ENCODE measurements at regions not wholly inside any gene's neighbourhood (a gene's known extent, or its start where the extent isn't known, plus 50 kb on each side); places are given as distances from the start of the nearest gene placed in this dataset.

- TF ChIP-seq POLR2A (IDR thresholded peaks at IDR 0.05) = no peak
- TF ChIP-seq, protein P1, sequence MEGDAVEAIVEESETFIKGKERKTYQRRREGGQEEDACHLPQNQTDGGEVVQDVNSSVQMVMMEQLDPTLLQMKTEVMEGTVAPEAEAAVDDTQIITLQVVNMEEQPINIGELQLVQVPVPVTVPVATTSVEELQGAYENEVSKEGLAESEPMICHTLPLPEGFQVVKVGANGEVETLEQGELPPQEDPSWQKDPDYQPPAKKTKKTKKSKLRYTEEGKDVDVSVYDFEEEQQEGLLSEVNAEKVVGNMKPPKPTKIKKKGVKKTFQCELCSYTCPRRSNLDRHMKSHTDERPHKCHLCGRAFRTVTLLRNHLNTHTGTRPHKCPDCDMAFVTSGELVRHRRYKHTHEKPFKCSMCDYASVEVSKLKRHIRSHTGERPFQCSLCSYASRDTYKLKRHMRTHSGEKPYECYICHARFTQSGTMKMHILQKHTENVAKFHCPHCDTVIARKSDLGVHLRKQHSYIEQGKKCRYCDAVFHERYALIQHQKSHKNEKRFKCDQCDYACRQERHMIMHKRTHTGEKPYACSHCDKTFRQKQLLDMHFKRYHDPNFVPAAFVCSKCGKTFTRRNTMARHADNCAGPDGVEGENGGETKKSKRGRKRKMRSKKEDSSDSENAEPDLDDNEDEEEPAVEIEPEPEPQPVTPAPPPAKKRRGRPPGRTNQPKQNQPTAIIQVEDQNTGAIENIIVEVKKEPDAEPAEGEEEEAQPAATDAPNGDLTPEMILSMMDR (IDR thresholded peaks at IDR 0.05) = no peak
Observed at GRCh38 chr4:157443537-157443936, 223.0 kb downstream of the GRIA2 start.

Data from lower leg skin (tissue), 3 donors.